A172 (cell line): ENCODE measurements at regions not wholly inside any gene's neighbourhood (a gene's known extent, or its start where the extent isn't known, plus 50 kb on each side); places are given as distances from the start of the nearest gene placed in this dataset.
A peak's percentile ranks its signal among the peaks of the same experiment; 100 is the strongest.

Source experiments
- DNase-seq: peaks from one replicate; pipeline ENCODE4 v3.0.0-alpha.2; 2015; ENCODE audit warnings: low spot score

DNA sequence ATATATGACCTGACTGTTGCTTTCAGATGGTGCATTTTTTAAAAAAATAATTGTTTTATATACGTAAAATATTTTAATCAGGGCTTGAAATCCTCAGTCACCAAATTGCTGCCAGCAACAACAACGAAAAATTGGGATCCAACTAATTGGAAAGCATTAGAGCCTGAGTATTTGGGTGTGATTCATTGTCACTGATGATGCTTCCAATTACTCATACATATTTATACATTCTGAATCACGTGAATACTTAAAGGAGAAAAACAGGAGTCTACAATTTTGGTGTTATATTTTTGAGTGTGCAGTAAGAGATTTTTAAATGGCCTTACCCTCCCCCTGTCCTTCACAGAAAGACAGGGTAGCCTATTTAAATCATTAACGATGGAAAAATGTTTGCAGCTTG is 765.6 kb upstream of the TENM3 start:
- DNase-seq: no peak

DNA sequence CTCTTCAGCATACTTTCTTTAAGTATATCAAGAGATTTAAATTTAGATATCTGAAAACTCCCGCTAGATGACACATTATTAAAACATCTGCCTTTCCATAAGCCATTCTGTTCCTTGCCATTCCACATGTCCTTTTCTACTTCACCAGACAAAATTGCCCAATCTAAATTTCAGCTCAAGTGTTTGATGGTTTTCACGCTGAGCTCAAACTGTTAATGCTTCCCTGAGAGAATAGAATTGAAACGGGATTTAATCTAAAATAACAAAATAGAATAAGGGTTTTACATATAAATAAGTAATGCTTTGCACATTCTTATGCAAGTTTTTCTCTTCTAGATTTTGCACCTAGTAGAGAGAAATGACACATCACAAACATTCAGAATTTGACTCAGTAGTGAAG is 764.5 kb upstream of the TENM3 start:
- no peak for DNase-seq

DNA sequence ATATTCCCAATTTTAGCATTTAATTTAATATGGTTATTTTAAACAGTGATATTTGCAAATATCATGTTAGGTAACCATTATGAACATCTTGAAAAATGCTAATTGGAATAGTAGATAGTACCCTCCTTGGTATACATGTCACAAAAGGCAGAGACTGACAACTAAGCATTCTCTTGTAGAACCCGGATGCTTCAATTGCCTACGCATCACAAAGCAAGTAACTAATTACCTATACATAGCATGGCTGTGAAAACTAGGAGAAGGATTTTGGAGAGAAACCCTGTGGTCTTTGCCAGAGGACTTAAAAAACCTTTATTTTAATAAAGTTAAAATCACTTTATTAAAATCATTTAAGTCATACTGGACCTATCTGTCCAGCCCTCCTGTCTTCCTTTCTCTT is 764.1 kb upstream of the TENM3 start:
- DNase-seq: no peak

DNA sequence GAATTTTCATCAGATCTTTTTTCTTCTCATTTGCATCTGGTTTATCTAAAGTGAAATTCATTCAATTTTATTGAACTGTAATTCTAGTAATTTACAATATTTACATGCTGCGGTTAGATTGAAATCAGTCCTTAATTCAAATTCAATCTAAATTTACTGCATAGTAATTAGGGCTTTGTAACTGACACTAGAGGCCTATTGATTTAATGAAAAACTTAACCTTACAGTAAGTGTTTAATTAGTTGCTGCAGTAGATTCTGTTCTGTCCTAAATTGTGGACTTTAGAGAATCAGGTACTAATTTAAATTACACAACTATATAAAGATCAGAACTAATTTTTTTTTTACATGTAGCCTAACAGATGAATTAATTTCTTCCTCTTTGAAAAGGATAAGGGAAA is 758.8 kb upstream of the TENM3 start:
- no peak for DNase-seq

DNA sequence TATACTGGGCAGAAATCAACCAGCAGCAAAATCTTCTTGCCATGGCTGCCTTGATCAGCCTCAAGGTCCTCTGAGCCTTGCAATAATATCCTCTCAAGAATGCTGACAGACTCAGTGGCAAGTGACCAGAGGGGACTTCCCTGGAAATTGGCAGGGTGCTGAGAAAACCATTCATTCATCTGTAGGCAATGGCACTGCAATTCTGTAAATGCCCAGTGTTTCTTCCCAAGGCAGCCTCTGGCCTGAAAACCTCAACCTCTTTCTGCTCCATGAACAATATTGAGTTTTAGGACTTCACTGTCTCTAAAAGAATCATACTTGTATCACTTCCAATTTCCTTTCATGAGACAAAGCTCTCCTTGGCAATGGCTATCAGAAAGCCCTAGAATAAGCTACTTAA is 754.3 kb upstream of the TENM3 start:
- no peak for DNase-seq

DNA sequence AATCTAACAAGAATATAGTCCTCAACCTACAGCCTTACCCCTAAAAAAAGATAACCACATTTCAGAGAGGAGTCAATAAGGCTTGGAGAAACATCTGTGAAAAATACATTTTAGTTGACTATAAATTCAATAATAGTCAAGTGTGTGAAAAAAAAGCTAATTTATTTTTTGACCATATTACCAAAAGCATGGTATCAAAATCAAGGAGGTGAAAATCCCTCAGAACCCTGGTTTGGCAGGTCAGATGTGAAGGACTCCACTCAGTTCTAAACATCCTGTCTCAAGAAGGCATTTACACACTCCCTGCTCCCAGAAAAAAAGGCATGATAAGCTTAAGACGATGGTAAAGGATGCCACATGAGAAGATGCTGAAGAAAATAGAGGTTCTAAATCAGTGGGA is 745.1 kb upstream of the TENM3 start:
- no peak for DNase-seq

DNA sequence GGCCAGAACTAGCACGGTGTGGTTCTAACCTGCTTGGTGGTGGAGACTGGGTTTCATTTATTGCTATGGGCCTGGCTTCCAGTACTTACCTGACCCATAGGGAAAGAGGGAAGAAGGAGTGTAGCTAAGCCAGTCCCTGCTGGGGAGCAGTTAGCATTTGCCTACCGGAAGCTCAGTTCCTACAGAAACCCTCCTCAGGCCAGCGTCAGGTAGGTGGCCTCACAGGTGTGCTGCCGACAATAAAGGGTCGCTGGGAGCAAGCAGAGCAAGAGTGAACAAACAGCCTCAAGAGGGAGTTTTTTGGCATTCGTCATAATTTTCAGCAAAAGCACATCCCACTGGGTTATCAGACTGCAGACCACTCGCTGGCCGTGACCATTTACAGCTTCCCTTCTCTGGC is 740.6 kb upstream of the TENM3 start:
- DNase-seq: no peak

DNA sequence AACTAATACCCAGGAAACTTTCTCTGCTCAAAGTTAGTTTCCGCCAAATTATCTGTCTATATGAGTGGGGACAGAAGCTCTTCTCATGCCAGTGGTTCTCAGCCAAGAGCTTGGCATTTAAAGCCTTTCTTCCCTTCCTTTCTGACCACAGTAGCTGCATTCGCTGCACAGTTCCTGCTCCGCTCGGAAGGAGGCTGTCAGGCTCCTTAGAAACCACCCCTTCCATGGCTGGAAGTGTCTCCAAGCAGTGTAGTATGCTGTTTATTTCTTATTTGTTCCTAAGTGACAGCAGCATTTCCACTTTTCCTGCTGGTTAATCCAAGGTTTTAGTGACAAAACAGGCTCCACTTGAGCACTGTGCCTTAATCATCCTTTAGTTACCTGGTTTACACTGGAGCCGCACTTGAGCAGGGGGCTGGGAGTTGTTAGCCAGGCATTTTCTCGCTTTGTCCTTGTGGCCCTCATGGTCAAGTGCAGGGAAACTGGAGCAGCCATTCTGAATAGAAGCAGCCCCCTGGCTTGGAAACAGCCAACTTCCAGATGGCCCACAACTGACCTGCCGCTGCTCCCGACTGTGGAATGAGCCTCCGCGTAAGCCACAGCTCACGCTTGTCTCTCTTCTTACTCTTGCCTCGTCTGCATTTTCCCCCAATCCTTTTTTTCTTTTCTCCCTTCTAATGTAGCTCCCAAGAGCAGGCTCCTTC is 739.4 kb upstream of the TENM3 start:
- no peak for DNase-seq

DNA sequence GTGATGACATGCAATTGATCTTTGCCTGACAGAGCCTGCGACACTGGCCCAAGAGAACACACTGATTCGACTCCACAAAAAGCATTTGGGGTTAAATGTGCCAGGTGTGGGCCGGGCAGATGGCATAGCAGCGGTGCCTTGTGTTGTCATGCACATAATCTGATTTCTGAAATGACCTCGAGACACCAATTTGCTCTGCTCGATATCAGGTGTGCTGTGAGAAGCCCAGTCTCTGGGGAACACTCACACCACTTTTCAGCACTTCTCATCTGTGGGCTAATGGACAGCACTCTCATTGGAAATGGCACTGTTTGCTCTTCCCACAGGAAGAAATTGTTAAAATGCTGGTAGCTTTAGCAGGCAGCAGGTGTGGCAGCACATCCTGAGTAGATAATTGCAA is 738.3 kb upstream of the TENM3 start:
- no peak for DNase-seq

DNA sequence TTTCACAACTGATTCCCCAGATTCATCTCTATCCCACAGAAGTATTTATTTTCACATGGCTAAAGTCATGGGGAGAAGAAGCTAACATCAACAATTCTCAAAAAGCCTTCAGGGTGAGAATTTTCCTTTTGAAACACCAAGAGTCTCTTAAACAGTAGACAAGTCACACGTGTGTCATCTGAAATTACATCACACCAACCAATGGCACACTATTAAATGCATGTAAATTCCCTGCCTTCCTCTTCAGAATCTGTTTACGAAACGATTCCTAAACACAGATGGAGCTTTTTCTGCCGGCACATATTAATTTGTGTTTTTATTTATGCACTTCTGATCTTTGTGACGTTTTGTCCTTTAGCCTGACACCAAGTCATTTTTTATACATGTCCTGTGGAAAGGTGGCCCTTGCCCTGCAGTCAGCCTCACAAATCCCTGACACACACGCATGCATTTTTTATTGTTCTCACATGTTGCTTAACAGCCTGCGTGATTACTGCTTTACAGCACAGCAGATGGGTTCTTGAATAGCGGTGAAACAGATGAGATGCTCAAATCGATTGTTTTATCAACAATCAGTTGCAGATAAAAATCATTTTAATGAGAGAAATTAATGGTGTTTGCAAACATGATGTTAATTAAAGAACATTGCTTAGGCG is 735.9 kb upstream of the TENM3 start:
- DNase-seq: no peak

DNA sequence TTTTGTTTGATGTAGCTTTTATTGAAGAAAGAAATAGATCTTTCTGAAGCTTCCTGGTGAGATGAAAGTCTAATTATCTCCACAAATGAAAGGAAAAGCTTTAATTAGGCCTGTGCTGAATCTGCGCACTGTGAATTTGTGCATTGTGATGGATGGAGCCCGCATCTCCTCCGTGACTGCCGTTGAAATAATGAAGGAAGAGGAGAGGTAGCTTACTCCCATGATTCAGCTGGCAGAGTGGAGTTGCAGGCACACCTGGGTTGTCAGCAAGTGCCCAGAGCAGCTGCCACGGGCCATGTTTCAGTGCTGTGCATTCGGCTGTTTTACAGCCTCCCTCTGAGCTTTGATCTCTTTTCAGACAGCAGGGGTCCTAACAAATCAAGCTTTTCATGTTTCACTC is 735.3 kb upstream of the TENM3 start:
- no peak for DNase-seq

DNA sequence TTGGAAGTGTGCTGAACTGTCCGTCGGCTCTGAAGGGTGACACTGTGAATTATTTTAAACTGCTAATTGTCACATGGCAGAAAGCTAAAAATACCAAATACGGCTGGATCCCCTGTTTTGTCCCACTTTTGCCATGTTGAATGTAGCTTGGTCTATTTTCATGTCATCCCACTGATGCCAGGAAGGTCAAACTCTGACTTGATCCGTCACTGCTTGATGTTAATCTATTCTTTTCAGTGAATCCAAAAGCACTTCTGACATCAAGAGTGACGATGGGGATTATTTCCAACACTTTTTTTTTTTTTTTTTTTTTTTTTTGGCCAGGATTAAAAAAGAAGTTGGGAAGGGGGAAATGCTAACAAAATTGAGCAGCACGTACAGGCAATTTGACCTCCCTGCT is 734.6 kb upstream of the TENM3 start:
- DNase-seq: no peak

DNA sequence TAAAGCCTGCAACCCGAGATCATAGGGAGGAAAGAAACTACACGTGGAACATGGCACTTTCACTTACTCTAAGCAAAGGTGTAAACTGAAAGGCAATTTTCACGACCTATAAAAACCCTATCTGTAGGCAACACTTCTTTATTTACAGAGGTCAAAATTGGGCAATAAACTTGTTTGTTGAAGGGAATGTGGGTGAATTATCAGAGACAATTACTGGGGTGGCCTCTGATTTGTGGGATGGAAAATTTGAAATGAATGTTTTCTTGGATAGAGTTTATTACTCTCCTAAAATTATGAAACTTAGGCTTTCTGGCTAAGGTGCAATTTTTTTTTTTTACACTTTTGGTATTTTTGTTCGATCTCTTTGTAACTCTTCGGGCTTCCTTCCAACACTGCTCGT is 734.1 kb upstream of the TENM3 start:
- no peak for DNase-seq

DNA sequence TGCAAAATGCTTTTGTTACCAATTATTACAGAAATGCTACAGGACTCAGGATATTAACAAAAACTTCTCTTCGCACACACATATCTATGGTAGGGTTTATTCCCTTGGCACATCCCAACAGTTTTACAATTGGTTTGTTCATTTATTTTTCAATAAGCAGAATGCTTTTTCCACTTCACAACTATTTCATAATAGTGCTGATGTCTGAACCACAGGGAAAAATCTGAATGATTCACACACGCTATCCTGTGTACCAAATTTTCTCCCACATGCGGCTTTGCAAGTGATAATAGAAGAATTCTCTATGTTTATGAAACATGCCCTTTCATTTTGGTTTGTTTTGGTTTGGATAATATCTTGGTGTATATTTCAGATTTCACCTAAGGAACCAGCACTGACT is 725.7 kb upstream of the TENM3 start:
- no peak for DNase-seq

DNA sequence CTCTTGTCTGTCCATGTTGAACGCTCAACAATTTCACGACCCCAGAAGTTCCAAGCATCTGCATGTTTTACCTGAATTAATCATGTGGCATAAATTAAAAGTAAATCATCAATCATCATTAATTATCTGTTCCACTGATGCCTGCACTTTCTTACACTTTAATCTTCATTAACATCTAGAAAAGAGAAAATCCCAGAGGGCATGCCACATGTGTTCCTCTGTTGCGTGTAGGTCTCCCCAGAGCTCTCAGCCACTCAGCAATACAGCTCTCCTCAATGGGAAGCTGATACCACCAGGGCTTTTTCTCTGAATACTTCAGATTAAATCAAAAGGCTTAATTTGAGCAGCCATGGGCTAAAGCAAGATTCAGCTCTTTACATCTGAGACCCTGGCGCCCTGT is 722.4 kb upstream of the TENM3 start:
- DNase-seq: no peak

DNA sequence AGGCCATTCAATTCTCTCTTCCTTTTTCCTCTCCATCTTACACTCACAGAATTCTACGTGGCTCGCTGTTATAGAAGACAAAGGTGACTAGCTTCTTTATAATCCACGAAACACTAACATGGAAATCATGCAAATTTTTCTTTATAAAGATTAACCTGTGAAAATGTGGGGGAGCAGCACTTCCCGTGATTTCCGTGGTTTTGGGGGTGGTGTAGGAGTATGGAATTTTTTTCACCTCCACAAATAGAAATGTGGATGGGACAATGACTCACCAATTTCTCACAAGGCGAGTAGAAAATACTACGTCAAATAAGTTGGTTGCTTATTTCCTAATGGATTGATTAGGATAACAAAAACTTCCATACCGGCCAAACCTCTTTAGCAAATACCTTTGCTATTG is 719.2 kb upstream of the TENM3 start:
- no peak for DNase-seq

DNA sequence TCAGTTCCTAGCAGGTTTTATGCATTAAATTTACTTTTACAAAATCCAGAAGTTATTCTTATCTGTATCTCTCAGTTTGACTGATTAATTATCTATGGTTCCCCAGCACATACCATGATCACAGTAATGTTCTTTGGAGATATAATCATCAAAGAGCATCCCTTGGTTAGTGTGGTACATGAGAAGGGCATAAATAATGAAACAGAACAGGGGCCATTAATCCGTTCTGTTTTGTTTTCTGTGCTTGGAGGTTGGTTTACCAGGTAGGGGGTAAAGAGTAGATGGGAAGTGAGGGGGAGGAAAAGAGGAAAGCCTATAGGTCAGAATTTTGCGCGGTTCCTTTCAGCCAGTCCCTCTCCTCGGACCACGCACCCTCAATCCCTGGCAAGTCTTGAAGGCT is 718.7 kb upstream of the TENM3 start:
- no peak for DNase-seq

DNA sequence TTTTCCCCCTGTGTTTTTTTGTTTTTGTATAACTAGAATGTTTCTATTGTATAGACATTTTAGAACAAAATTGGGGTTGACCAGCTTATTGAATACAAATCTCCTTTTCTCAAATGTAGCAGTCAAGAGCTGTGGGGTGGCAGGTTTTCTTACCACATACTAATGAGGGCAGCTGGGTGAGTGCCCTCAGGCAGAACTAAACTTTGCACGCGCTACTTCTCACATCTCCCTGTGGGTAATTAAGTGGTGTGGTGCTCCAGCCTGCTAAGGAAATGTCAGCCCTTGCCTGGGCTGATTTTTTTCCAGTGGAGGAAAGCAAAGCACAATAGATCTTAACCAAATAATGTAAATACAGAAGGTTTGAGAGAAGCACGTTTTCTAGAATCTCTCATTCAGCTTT is 717.6 kb upstream of the TENM3 start:
- no peak for DNase-seq

DNA sequence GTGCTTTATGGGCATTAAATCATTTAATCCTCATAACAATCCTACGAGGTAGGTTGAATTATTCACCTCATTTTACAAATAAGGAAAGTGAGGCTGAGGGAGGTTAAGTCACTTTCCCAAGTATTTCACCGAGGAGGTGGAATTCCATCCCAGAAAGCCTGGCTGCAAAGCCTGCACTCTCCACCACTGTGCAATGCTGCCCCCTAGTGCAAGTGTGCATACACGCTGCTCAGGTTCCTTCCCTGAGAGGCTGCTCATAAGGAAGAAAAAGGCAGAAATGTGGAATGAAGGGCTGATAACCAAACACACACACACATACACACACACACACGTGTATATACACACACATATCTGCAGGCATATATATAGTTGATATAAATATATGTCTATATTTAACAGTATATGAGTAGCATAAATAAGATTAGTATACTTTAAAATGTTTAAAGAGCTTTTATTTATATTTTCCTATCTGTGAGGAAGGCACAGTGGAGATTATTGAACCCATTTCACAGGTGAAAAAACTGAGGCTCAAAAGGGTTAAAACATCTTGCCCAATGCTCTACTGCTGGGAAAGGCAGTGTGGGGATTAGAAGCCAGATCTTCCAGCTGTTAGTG is 714.5 kb upstream of the TENM3 start:
- DNase-seq: peak; percentile 60

DNA sequence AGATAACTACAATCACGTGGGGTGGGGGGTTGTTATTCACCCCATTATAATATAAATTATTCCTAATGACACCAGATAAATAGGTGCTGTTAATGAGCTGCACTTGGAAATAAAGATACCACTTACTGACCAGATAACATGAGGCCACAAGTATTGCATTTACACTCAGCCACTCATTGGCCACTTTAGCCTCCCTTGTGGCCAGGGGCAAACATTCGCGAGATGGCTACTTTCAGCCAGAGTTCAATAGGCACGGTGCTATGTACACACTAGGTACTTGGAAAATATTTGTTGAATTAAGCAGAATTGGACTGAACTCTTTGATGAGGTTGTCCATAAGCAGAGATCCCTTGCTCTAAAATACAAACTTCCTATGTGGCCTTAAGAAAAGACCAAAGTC is 713.7 kb upstream of the TENM3 start:
- no peak for DNase-seq

DNA sequence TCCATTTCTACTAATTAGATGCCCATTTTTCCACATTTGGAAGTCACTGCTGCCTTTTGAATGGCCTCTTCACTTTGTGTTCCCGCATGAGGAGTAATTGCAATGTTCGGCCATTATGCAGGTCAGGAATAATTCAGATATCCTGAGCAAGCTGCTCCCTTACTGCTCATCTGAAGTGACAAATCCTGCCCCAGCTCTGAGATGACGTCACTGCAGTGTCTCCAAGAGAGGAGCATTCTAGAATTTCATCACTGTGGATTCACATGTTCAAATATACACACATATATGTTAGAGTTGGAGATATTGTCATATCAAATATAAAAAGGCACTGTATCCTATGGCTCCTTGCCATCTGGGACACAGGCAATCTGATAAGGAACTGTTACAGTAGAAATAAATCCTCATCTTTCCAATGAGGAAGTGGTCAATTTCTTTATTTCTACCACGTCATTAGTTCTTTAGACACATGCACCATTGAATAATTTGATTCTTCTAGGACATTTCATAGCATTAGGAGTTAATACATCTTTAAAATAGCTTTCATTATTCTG is 706.9 kb upstream of the TENM3 start:
- DNase-seq: no peak

DNA sequence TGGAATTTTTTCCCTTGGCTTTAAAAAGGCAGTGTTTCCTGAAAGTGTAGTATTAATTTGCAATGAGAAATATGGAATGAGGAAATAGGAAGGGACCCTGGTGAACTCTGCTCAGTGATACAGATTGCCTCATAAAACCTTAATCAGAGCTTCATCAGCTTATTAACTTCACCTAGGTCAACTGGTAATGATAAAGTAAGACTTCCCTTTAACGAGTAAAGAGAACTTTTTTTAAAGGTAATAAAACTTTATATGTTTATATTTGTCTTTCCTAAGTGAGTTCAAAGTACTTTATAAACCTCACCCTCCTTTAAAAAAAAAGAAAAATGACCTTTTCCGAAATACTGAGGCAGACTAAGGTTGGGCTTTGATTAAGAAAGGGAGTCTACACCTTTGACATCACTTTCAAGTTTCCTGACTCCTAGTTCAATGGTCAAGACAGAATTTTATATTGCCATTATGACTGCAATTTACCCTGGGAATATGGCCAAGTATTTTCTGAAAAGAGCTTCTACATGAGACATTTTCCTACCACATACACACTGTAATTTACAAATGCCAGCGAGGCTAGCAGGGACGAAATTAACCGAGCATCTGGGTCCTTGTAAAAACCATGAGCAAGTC is 706.3 kb upstream of the TENM3 start:
- no peak for DNase-seq

DNA sequence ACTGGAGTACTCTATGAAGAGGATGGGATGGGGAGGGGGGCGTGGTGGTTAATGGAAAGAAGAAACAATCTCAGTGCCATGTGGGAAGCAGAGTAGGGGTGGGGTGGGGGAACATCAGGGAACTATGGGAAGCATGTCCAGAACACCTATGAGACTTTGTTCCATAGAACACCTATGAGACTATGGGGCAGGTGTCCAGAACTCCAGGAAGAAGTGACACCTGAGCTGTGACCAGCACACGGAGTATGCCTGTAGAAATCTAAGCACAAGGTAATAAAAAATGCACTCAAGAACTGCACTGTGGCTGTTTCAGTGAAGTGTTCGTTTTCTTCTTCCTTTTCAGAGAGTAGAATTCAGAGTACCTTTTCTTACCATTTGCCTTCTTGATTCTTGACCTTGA is 704.8 kb upstream of the TENM3 start:
- no peak for DNase-seq
